DOHH2 (cell line): ENCODE measurements at regions not wholly inside any gene's neighbourhood (a gene's known extent, or its start where the extent isn't known, plus 50 kb on each side); places are given as distances from the start of the nearest gene placed in this dataset.

Experiments
- H3F3A ChIP-seq: fragments of 200-600 bp; sonication (generic), shearing (Covaris generic); 2 replicates; pipeline ENCODE4 v1.6.0; 2016; ENCODE audit warnings: antibody characterized with exemption, mild to moderate bottlenecking; ENCODE audit not compliant: control insufficient read depth, insufficient read depth
- H3K27ac ChIP-seq: fragments of 200-600 bp; sonication (generic); 2 replicates; pipeline ENCODE4 v1.5.1; 2014; ENCODE audit warnings: low read depth, mild to moderate bottlenecking, low read length, moderate library complexity
- H3K27me3 ChIP-seq: fragments of 200-600 bp; sonication (generic); 2 replicates; pipeline ENCODE4 v1.6.1; 2014; ENCODE audit warnings: mild to moderate bottlenecking, low read length, mixed read lengths; ENCODE audit not compliant: control insufficient read depth
- H3K36me3 ChIP-seq: fragments of 200-600 bp; sonication (generic); 2 replicates; pipeline ENCODE4 v1.6.1; 2014; ENCODE audit warnings: mild to moderate bottlenecking, low read length, moderate library complexity, mixed read lengths; ENCODE audit not compliant: control insufficient read depth
- H3K4me1 ChIP-seq: fragments of 200-600 bp; sonication (generic); 2 replicates; pipeline ENCODE4 v1.6.1; 2014; ENCODE audit warnings: mild to moderate bottlenecking, low read length, mixed read lengths; ENCODE audit not compliant: control insufficient read depth
- H3K4me2 ChIP-seq: fragments of 200-600 bp; sonication (generic); 2 replicates; pipeline ENCODE4 v1.6.0; 2014; ENCODE audit warnings: mild to moderate bottlenecking, low read length, moderate library complexity
- H3K4me3 ChIP-seq: fragments of 200-600 bp; sonication (generic); 2 replicates; pipeline ENCODE4 v1.5.1; 2014; ENCODE audit warnings: mild to moderate bottlenecking, low read length, mixed read lengths
- H3K79me2 ChIP-seq: fragments of 200-600 bp; sonication (generic); 2 replicates; pipeline ENCODE4 v1.6.1; 2014; ENCODE audit warnings: mild to moderate bottlenecking, low read length, mixed read lengths; ENCODE audit not compliant: control insufficient read depth
- H3K9me2 ChIP-seq: fragments of 200-600 bp; sonication (generic); replicated peaks from 2 replicates; pipeline ENCODE4 v1.6.1; 2014; ENCODE audit warnings: mild to moderate bottlenecking, low read length, mixed read lengths; ENCODE audit not compliant: control insufficient read depth
- H3K9me3 ChIP-seq: fragments of 200-600 bp; sonication (generic); 2 replicates; pipeline ENCODE4 v1.6.1; 2014; ENCODE audit warnings: antibody characterized with exemption, low read length, mixed read lengths; ENCODE audit not compliant: control insufficient read depth, insufficient read depth
- H4K20me1 ChIP-seq: fragments of 200-600 bp; sonication (generic); 2 replicates; pipeline ENCODE4 v1.6.0; 2014; ENCODE audit warnings: low read depth, mild to moderate bottlenecking, antibody characterized with exemption, low read length, moderate library complexity; ENCODE audit not compliant: control insufficient read depth, insufficient read depth
- CTCF ChIP-seq: fragments of 200-600 bp; sonication (generic); IDR thresholded peaks from one replicate; pipeline ENCODE4 v1.5.1; 2014; ENCODE audit warnings: antibody characterized with exemption, mild to moderate bottlenecking, low read depth, low read length; ENCODE audit not compliant: poor library complexity, severe bottlenecking
- EZH2phosphoT487 ChIP-seq: fragments of 200-600 bp; sonication (generic); IDR thresholded peaks from 2 replicates; pipeline ENCODE4 v1.6.1; 2017; ENCODE audit warnings: borderline replicate concordance, mild to moderate bottlenecking, antibody characterized with exemption, low read length, moderate library complexity, mixed read lengths

DNA sequence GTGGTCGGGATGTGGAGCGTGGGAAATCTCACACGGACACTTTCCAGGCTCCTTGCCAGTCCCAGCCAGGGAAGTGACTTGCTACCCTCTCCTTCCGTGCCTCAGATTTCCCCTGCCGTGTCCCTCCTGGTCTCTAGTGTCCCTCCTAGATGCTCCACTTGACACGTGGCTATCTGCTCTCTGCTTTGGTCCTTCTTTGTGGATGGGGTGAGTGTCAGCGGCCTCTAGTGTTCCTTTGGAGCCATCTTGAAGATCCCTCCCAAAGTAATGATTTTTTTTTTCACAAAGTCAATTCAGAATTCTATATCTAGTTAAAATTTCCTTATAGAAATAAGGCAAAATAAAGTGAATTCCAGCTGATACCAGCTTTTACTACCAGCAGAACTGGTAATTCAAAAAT, 117.7 kb downstream of the MRPL36 start:
- no peak overlapping the region for H3K4me3 ChIP-seq
- no peaks in the 10 kb centered on the region for H3K79me2 ChIP-seq
- no peaks in the 10 kb centered on the region for H3K9me2 ChIP-seq
- H3K27ac ChIP-seq = no peak overlapping the region
- TF ChIP-seq EZH2phosphoT487 = no peak
- TF ChIP-seq CTCF = no peak
- H3K36me3 ChIP-seq = no peaks in the 10 kb centered on the region
- no peaks in the 10 kb centered on the region for H4K20me1 ChIP-seq
- H3F3A ChIP-seq = no peaks in the 10 kb centered on the region
- H3K4me1 ChIP-seq = peaks cover 7% of the 10 kb centered on the region
- H3K9me3 ChIP-seq = peaks cover 4% of the 10 kb centered on the region; the same call in 1 of the 2 replicates
- H3K27me3 ChIP-seq = peaks cover 7% of the 10 kb centered on the region; the same call in 1 of the 2 replicates
- H3K4me2 ChIP-seq = no peak overlapping the region

GRCh38 chr5:1673042-1673677, 126.5 kb downstream of the MRPL36 start:
- Histone ChIP-seq H3K36me3 (no peaks in the 10 kb centered on the region), H3K27me3 (peaks cover 30% of the 10 kb centered on the region), H3F3A (no peaks in the 10 kb centered on the region), H3K9me2 (no peaks in the 10 kb centered on the region), H3K79me2 (no peaks in the 10 kb centered on the region), H3K4me3 (no peak overlapping the region), H3K27ac (no peak overlapping the region), H3K9me3 (no peaks in the 10 kb centered on the region), H3K4me2 (no peak overlapping the region), H3K4me1 (peaks cover 1% of the 10 kb centered on the region), H4K20me1 (no peaks in the 10 kb centered on the region)
- no peak for TF ChIP-seq EZH2phosphoT487
- TF ChIP-seq CTCF = no peak

DNA sequence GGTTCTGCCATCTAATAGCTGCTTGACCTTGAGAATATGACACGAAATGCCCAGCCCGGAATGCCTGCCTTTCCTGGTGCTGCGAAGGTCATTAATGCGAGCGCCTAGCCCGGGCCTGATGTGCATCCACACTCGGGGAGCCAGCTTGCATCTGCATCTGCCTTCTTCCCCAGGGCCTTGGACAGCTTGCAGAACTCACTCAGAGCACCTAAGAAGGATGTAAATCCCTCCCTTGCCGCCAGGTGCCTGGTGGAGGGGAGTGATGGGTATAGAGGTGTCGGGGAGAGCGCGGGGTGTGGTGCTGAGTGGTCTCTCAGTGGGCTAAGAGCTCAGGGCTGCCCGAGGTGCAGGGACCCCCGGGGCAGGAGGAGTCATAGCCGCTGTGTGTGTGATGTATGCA, 127.2 kb downstream of the MRPL36 start:
- H4K20me1 ChIP-seq = no peaks in the 10 kb centered on the region
- TF ChIP-seq EZH2phosphoT487 (no peak), CTCF (no peak)
- H3K27me3 ChIP-seq = peaks cover 38% of the 10 kb centered on the region
- H3K4me2 ChIP-seq = no peak overlapping the region
- peaks cover 4% of the 10 kb centered on the region for H3K4me1 ChIP-seq
- H3K27ac ChIP-seq = no peak overlapping the region
- H3F3A ChIP-seq = no peaks in the 10 kb centered on the region
- H3K9me3 ChIP-seq = no peaks in the 10 kb centered on the region
- no peaks in the 10 kb centered on the region for H3K36me3 ChIP-seq
- H3K4me3 ChIP-seq = no peak overlapping the region
- H3K9me2 ChIP-seq = no peaks in the 10 kb centered on the region
- no peaks in the 10 kb centered on the region for H3K79me2 ChIP-seq
